Posterior vena cava (tissue), 2 donors: ENCODE measurements at regions not wholly inside any gene's neighbourhood (a gene's known extent, or its start where the extent isn't known, plus 50 kb on each side); places are given as distances from the start of the nearest gene placed in this dataset.

Source experiments
- DNase-seq: peaks from one replicate; pipeline ENCODE4 v3.0.0-alpha.2; 2020; ENCODE audit warnings: low spot score
- intact Hi-C, 2 donors: fragments of 100-400 bp; cut with DNase I; formaldehyde crosslinking; loops; one replicate each; pipeline versions ENCODE4 v1.14.1 to v1.14.2; 2022 to 2023
- donor health status: DM: yes; HTN: yes; CAD: no.
- donor health status: DM: yes; HTN: yes; CAD: no.

- intact Hi-C loops: no loop called here
- no peak for DNase-seq
Observed at GRCh38 chr17:63116967-63117830, 151.2 kb downstream of the TANC2 start.

GRCh38 chr17:63120406-63120805 is 154.4 kb downstream of the TANC2 start:
- intact Hi-C loops: no loop called here
- DNase-seq: no peak

GRCh38 chr17:63124536-63124935 is 158.5 kb downstream of the TANC2 start:
- intact Hi-C loops: no loop called here
- peak; percentile 53 for DNase-seq

- intact Hi-C loops: no loop called here
- no peak for DNase-seq
Observed at GRCh38 chr17:63124958-63125357, 158.9 kb downstream of the TANC2 start.

GRCh38 chr17:63125987-63126386 is 160.0 kb downstream of the TANC2 start:
- intact Hi-C loops: no loop called here
- no peak for DNase-seq

GRCh38 chr17:63126607-63127006 is 160.6 kb downstream of the TANC2 start:
- no peak for DNase-seq
- intact Hi-C loops: no loop called here

- DNase-seq: no peak
- intact Hi-C loops: no loop called here
Observed at GRCh38 chr17:63132459-63132911, 166.4 kb downstream of the TANC2 start.

- intact Hi-C loops: no loop called here
- no peak for DNase-seq
Observed at GRCh38 chr17:63133491-63133890, 167.5 kb downstream of the TANC2 start.

- intact Hi-C loops: no loop called here
- DNase-seq: no peak
Observed at GRCh38 chr17:63134867-63135266, 168.8 kb downstream of the TANC2 start.

- intact Hi-C loops: no loop called here
- DNase-seq: no peak
Observed at GRCh38 chr17:63136369-63137012, 170.5 kb downstream of the TANC2 start.

GRCh38 chr17:63137163-63137562 is 171.1 kb downstream of the TANC2 start:
- intact Hi-C loops: no loop called here
- no peak for DNase-seq

- intact Hi-C loops: no loop called here
- DNase-seq: no peak
Observed at GRCh38 chr17:63138713-63139112, 172.7 kb downstream of the TANC2 start.

GRCh38 chr17:63139356-63139755 is 173.3 kb downstream of the TANC2 start:
- intact Hi-C loops: no loop called here
- no peak for DNase-seq

GRCh38 chr17:63140255-63140654 is 174.2 kb downstream of the TANC2 start:
- no peak for DNase-seq
- intact Hi-C loops: no loop called here

- no peak for DNase-seq
- intact Hi-C loops: no loop called here
Observed at GRCh38 chr17:63142836-63143235, 176.8 kb downstream of the TANC2 start.

- DNase-seq: no peak
- intact Hi-C loops: no loop called here
Observed at GRCh38 chr17:63150490-63150889, 184.5 kb downstream of the TANC2 start.

- DNase-seq: no peak
- intact Hi-C loops: no loop called here
Observed at GRCh38 chr17:63150994-63151464, 185.0 kb downstream of the TANC2 start.

GRCh38 chr17:63151941-63152523 is 186.0 kb downstream of the TANC2 start:
- intact Hi-C loops: no loop called here
- no peak for DNase-seq

- DNase-seq: no peak
- intact Hi-C loops: no loop called here
Observed at GRCh38 chr17:63153488-63153887, 187.5 kb downstream of the TANC2 start.

GRCh38 chr17:63154586-63155244 is 188.7 kb downstream of the TANC2 start:
- no peak for DNase-seq
- intact Hi-C loops: no loop called here
